Activated CD8-positive, alpha-beta memory T cell treated with anti-CD3 and anti-CD28 coated beads, Interleukin-2, amount 50 U/mL, for 24 hours (primary cell): ENCODE measurements at regions not wholly inside any gene's neighbourhood (a gene's known extent, or its start where the extent isn't known, plus 50 kb on each side); places are given as distances from the start of the nearest gene placed in this dataset.

Source experiments
- DNase-seq: peaks from one replicate; pipeline ENCODE4 v3.0.0-alpha.2; 2020; ENCODE audit errors: extremely low read depth

GRCh38 chr2:219893541-219893940 is 266.1 kb downstream of the SLC4A3 start:
- no peak for DNase-seq

- DNase-seq: no peak
Measured at GRCh38 chr2:219897456-219897855, 270.0 kb downstream of the SLC4A3 start.

GRCh38 chr2:219901155-219901554 is 273.7 kb downstream of the SLC4A3 start:
- no peak for DNase-seq

GRCh38 chr2:219902891-219903552 is 275.6 kb downstream of the SLC4A3 start:
- DNase-seq: no peak

- DNase-seq: no peak
Measured at GRCh38 chr2:219905640-219906039, 278.2 kb downstream of the SLC4A3 start.

DNA sequence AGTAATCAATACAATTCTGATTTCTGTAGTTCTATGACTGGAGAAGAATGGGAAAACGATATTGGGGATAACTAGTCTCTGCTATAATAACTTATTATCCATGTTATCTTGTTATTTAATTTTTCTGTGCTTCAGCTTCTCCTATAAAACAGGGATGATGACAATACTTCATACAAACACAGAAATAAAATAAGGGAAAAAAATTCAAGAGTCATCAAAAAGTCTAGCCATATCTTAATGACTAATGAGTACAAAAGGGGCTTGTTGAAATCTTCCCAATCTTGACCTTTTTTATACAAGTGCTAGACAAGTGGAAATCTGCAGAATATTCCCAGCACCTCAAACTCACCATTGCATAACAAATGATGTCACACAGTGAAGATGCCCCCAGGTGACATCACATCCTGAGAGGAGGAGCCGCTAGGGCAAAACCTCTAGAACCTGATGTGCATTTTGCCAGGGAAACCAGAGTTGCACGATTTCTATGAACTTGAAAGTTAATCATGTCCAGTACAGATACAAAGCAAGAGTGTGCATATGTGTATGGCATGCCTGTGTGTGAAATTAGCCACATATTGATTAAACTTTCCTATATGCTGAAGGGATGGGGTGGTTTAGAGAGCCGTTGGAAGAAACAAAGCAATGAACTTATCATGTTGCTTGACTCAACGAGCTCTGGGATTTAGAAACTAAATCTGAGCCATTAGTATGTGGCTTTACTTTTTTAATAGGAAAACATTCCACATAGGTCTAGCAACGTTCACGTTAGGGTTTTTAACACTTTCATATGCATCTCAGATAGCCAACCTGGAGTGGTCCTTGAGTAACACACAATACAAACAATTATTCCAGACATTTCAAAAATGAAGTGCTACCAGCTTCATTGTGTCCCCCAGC is 278.9 kb downstream of the SLC4A3 start:
- no peak for DNase-seq

GRCh38 chr2:219907011-219907365 is 279.6 kb downstream of the SLC4A3 start:
- DNase-seq: no peak

- DNase-seq: no peak
Measured at GRCh38 chr2:219908538-219908937, 281.1 kb downstream of the SLC4A3 start.

DNA sequence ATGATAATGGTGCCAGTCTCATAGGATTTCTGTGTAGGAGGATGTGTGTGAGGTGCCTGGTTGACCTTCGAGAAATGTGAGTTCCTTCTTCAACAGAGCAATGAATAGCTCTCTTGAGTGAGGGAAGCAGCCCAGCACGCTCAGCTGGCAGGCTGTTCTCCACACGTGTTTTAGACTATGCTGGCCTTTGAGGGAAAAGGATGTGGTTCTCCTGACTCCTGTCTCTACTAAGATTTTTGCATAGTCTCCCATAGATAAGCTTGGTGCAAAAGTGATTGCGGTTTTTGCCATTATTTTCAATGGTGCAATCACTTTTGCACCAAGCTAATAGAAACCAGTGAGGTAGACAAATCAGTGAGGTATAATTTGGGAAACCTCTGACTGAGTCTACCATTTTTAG is 284.1 kb downstream of the SLC4A3 start:
- no peak for DNase-seq

DNA sequence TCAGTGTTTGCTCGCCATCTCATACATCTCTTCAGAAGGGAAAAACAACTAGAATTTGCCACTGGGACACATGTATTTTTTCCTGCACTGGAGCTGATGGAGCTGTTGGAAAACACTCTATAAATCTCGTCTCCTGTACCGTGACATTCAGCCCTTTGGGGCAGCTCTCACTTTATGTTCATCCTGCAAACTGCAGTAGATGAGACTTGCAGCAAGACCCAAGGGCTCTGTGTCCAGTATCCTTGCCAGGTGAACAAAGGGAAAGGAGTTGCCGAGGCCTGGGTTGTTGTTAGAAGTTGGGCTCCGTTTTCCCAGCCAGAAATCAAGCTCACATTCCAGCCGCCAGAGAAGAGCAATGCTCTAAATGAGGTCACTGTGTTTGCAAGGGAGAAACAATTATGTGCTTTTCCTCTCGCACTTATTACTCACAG is 285.1 kb downstream of the SLC4A3 start:
- no peak for DNase-seq

DNA sequence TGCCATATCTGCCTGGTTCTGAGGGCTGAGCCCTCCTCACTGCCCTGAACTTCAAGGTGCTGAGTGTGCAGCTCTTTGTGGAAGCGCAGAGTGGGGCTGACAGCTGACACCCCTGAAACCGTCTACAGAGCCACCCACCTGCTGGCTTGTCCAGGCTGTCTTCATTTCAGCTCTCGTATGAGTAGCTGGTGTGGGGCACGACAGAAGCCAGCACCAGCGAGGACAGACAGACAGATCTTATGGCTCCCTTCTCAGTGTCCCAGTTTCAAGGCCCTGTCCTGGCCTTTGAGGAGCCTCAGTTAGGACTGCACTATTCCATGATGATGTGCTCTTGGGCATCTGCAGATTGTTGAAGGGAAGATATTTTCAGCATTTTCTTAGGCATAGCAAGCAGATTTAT is 287.1 kb downstream of the SLC4A3 start:
- DNase-seq: no peak

DNA sequence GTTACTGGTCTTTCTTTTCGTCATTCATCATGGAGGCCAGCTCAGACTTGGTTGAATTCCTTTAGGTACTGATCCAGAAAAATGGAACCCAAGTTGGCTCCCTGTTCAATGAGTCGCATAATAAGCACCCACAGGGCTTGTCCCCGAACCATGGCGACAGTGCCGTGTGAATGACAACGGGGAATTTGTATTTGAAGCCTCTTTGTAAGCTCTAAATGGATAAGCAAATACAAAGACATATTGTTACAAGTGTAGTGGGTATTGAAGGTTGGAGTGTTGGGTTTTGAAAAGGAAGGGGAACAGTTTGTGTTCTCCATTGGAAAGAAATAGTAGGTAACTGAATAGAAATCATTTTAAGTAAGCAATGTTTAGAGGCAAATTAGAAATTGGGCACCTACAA is 288.9 kb downstream of the SLC4A3 start:
- DNase-seq: no peak

GRCh38 chr2:219916726-219917440 is 289.5 kb downstream of the SLC4A3 start:
- no peak for DNase-seq

GRCh38 chr2:219918254-219918653 is 290.8 kb downstream of the SLC4A3 start:
- DNase-seq: no peak

GRCh38 chr2:219918944-219919343 is 291.5 kb downstream of the SLC4A3 start:
- no peak for DNase-seq

GRCh38 chr2:219919506-219919905 is 292.1 kb downstream of the SLC4A3 start:
- no peak for DNase-seq

DNA sequence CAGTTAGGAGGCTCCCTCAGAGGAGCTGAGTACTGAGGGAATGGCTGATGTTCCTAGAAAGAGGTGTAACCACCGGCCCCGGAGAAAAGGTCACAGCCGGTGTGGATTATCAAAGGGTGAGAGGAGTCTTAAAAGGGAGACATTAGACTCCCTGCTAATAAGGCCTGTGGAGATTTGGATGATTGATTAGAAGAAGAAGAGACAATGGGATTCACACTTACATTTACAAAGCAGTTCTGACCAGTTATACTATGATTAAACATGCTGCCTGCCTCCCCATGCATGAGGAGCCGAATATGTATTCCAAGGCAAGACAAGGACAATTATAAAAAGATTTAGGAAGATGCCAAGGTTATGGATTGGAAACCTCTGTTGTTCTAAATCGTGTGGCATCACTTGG is 302.4 kb downstream of the SLC4A3 start:
- no peak for DNase-seq

GRCh38 chr2:219939647-219940046 is 312.2 kb downstream of the SLC4A3 start:
- no peak for DNase-seq

GRCh38 chr2:219944866-219945265 is 317.4 kb downstream of the SLC4A3 start:
- no peak for DNase-seq

GRCh38 chr2:219946021-219946420 is 318.6 kb downstream of the SLC4A3 start:
- no peak for DNase-seq

DNA sequence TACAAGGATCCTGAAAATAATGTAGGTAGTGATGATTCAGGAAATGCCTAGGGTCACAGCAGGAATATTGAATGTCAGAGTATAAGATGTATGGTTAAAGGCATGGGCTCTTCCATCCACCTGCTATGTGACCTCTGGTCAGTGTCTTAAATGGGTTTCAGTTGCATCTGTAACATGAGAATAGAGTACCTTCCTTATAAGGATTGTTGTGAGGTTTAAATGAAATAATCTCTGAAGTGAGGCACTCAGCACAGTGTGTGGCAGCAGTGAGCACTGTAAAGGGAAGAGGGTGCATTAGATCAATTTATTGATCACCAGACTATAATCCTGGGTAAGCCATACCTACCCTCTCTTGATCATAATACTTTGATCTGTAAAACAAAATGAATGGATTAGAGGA is 319.1 kb downstream of the SLC4A3 start:
- DNase-seq: no peak

- DNase-seq: no peak
Measured at GRCh38 chr2:219947575-219947974, 320.1 kb downstream of the SLC4A3 start.

GRCh38 chr2:219949053-219949452 is 321.6 kb downstream of the SLC4A3 start:
- DNase-seq: no peak
